ENCODE measurements at regions not wholly inside any gene's neighbourhood (a gene's known extent, or its start where the extent isn't known, plus 50 kb on each side); places are given as distances from the start of the nearest gene placed in this dataset.

- DNase-seq, result no peak
Observed at GRCh38 chr7:68984306-68984705, 614.0 kb upstream of the AUTS2 start.

- DNase-seq, result no peak
Observed at GRCh38 chr7:68994841-68995240, 603.4 kb upstream of the AUTS2 start.

- DNase-seq, result no peak
Observed at GRCh38 chr7:68998136-68998535, 600.1 kb upstream of the AUTS2 start.

GRCh38 chr7:69002416-69002815, 595.9 kb upstream of the AUTS2 start:
- DNase-seq, result no peak

GRCh38 chr7:69012149-69012548, 586.1 kb upstream of the AUTS2 start:
- no peak for DNase-seq

- no peak for DNase-seq
Observed at GRCh38 chr7:69017208-69017607, 581.1 kb upstream of the AUTS2 start.

- no peak for DNase-seq
Observed at GRCh38 chr7:69018200-69018599, 580.1 kb upstream of the AUTS2 start.

GRCh38 chr7:69019437-69019836, 578.8 kb upstream of the AUTS2 start:
- DNase-seq, result no peak

GRCh38 chr7:69020536-69020935, 577.7 kb upstream of the AUTS2 start:
- no peak for DNase-seq

- DNase-seq, result no peak
Observed at GRCh38 chr7:69025249-69025648, 573.0 kb upstream of the AUTS2 start.

- no peak for DNase-seq
Observed at GRCh38 chr7:69032848-69033247, 565.4 kb upstream of the AUTS2 start.

GRCh38 chr7:69035826-69036225, 562.4 kb upstream of the AUTS2 start:
- DNase-seq, result no peak

- DNase-seq, result no peak
Observed at GRCh38 chr7:69036301-69036700, 562.0 kb upstream of the AUTS2 start.

- no peak for DNase-seq
Observed at GRCh38 chr7:69038915-69039314, 559.4 kb upstream of the AUTS2 start.

GRCh38 chr7:69042138-69042537, 556.1 kb upstream of the AUTS2 start:
- no peak for DNase-seq

- DNase-seq, result no peak
Observed at GRCh38 chr7:69047151-69047754, 551.0 kb upstream of the AUTS2 start.

- DNase-seq, result no peak
Observed at GRCh38 chr7:69049326-69049725, 548.9 kb upstream of the AUTS2 start.

GRCh38 chr7:69052447-69052846, 545.8 kb upstream of the AUTS2 start:
- DNase-seq, result no peak

GRCh38 chr7:69060516-69060915, 537.8 kb upstream of the AUTS2 start:
- DNase-seq, result no peak

- DNase-seq, result no peak
Observed at GRCh38 chr7:69062020-69062765, 536.1 kb upstream of the AUTS2 start.

- no peak for DNase-seq
Observed at GRCh38 chr7:69067397-69067796, 530.9 kb upstream of the AUTS2 start.

- DNase-seq, result no peak
Observed at GRCh38 chr7:69070476-69070875, 527.8 kb upstream of the AUTS2 start.

- DNase-seq, result no peak
Observed at GRCh38 chr7:69076566-69076965, 521.7 kb upstream of the AUTS2 start.

GRCh38 chr7:69078997-69079769, 519.1 kb upstream of the AUTS2 start:
- DNase-seq, result no peak

Measured in activated CD4-positive, alpha-beta T cell treated with anti-CD3 and anti-CD28 coated beads, Interleukin-2, amount 50 U/mL, for 16 hours (primary cell).